Esophagus muscularis mucosa (tissue), 3 donors: ENCODE measurements at regions not wholly inside any gene's neighbourhood (a gene's known extent, or its start where the extent isn't known, plus 50 kb on each side); places are given as distances from the start of the nearest gene placed in this dataset.

Experiments used
- CTCF ChIP-seq, 3 experiments: fragments of 200-600 bp in 2 of 3; fragments of 450-650 bp in 1 of 3; sonication (generic) in 2 of 3; IDR thresholded peaks; one replicate each; pipeline ENCODE4 v1.5.1; 2017 to 2019; ENCODE audit warnings: antibody characterized with exemption in 3 of 3, mild to moderate bottlenecking in 2 of 3, moderate library complexity in 1 of 3
- POLR2AphosphoS5 ChIP-seq, 2 donors: sonication (generic); formaldehyde crosslinking; IDR thresholded peaks; one replicate each; pipeline ENCODE4 v1.6.1; 2017; ENCODE audit warnings: antibody characterized with exemption in 2 of 2

DNA sequence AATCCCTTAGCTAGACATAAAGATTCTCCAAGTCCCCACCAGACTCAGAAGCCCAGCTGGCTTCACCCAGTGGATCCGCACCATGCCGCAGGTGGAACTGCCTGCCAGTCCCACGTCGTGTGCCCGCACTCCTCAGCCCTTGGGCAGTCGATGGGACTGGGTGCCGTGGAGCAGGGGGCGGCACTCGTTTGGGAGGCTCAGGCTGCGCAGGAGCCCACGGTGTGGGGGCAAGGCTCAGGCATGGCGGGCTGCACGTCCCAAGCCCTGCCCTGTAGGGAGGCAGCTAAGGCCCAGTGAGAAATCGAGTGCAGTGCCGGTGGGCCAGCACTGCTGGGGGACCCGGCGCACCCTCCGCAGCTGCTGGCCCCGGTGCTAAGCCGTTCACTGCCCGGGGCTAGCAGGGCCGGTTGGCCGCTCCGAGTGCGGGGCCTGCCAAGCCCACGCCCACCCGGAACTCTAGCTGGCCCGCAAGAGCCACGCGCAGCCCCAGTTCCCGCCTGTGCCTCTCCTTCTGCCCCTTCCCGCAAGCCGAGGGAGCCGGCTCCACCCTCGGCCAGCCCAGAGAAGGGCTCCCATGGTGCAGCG is 95.9 kb upstream of the DTNBP1 start:
- no peak for TF ChIP-seq CTCF (IDR thresholded peaks at IDR 0.05)
- no peak for TF ChIP-seq POLR2AphosphoS5 (IDR thresholded peaks at IDR 0.05)
